ENCODE measurements at regions not wholly inside any gene's neighbourhood (a gene's known extent, or its start where the extent isn't known, plus 50 kb on each side); places are given as distances from the start of the nearest gene placed in this dataset.

DNA sequence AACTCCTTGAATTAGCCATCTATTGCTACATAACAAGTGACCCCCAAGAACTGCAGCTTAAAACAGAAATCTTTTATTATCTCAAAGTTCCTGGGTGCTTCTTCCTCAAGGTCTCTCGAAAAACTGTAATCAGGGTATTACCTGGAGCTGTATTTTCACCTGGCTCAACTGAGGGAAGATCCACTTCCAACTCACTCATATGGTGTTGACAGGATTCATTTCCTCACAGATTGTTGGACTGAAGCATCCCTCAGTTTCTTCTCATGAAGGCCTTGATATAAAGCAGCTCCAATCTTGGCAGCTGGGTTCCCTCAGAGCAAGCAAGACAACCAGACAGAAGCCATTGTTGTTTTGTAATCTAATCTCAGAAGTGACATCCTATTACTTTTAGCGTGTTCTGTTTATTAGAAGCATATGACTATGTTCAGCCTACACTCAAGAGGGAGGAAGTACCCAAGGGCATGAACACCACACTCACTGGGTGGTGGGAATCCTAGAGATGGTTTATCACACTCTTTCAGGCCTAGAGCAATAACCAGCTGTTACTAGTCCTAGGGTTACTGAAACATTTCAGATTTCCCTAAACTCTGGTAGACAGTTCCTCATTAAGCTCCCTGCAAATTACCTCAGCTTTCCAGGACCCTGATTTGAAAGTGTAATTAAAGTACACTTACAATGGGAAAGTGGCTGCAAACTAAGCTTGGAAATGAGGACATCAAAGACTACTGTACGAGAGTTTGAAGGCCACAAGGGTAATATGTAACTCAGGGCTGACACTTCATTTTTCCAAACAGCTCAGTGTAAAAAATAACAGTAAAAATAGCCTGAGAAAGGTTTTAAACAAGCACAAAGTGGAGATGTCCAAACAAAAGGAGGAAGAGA is 222.2 kb downstream of the SEC23A start:
- 0 to 36% methylated on average over 2 to 3 of the region's 3 CpGs for WGBS, 2 donors (ENCODE audit: low coverage in 1 of 2)
- Histone ChIP-seq H3K4me3 (no peak overlapping the region), H3K27me3 (no peaks in the 10 kb centered on the region), H3K4me1 (peaks cover 0 to 9% (median 0%) of the 10 kb centered on the region in 3 donors), H3K9me3 (no peaks in the 10 kb centered on the region), H3K27ac (no peak overlapping the region), H3K36me3 (no peaks in the 10 kb centered on the region)
- TF ChIP-seq POLR2A (IDR thresholded peaks at IDR 0.05) (no peak), EP300 (IDR thresholded peaks at IDR 0.05) (no peak), POLR2AphosphoS5 (IDR thresholded peaks at IDR 0.05) (no peak)
- TF ChIP-seq, protein P1, sequence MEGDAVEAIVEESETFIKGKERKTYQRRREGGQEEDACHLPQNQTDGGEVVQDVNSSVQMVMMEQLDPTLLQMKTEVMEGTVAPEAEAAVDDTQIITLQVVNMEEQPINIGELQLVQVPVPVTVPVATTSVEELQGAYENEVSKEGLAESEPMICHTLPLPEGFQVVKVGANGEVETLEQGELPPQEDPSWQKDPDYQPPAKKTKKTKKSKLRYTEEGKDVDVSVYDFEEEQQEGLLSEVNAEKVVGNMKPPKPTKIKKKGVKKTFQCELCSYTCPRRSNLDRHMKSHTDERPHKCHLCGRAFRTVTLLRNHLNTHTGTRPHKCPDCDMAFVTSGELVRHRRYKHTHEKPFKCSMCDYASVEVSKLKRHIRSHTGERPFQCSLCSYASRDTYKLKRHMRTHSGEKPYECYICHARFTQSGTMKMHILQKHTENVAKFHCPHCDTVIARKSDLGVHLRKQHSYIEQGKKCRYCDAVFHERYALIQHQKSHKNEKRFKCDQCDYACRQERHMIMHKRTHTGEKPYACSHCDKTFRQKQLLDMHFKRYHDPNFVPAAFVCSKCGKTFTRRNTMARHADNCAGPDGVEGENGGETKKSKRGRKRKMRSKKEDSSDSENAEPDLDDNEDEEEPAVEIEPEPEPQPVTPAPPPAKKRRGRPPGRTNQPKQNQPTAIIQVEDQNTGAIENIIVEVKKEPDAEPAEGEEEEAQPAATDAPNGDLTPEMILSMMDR (IDR thresholded peaks at IDR 0.05) = no peak
- no peak for ATAC-seq

DNA sequence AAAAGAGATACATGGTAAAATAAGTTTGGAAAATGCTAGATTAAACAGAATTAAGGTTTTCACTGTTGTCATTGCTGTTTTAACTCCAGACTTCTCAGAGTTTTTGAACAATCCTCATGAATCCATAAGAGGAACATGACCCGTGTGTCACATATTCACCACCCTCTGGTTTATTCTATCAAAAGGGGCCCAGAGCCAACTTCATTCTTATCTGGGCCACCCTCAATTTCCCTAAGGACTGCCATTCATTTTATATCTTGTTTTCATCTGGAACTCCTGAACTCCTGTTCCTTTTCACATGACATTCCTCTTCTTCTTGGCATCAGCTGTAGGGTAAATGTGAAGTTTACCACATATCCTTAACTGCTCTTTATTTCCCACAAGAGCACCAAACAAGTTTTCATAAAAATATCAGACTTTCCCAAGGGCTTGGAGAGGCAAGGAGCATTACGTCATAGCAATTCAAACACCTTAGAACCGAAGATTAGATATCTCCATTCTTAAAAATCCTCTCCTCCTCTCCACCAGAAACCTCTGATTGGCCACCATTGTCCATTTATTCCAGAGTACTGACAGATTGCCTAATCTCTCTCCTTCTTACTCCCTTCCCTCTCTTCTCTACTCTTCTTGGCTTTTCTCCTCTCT is 225.2 kb downstream of the SEC23A start:
- H3K27ac ChIP-seq = no peak overlapping the region
- TF ChIP-seq, protein P1 (IDR thresholded peaks at IDR 0.05) = no peak
- TF ChIP-seq EP300 (IDR thresholded peaks at IDR 0.05) = no peak
- no peak for TF ChIP-seq POLR2A (IDR thresholded peaks at IDR 0.05)
- no peak for TF ChIP-seq POLR2AphosphoS5 (IDR thresholded peaks at IDR 0.05)
- no peak overlapping the region for H3K4me3 ChIP-seq
- ATAC-seq = no peak
- H3K27me3 ChIP-seq = no peaks in the 10 kb centered on the region
- WGBS, 2 donors (ENCODE audit: low coverage in 1 of 2) = 70 to 93% methylated on average over 3 of the region's 3 CpGs
- no peaks in the 10 kb centered on the region for H3K36me3 ChIP-seq
- H3K4me1 ChIP-seq = peaks cover 0 to 9% (median 0%) of the 10 kb centered on the region in 3 donors
- H3K9me3 ChIP-seq = no peaks in the 10 kb centered on the region

DNA sequence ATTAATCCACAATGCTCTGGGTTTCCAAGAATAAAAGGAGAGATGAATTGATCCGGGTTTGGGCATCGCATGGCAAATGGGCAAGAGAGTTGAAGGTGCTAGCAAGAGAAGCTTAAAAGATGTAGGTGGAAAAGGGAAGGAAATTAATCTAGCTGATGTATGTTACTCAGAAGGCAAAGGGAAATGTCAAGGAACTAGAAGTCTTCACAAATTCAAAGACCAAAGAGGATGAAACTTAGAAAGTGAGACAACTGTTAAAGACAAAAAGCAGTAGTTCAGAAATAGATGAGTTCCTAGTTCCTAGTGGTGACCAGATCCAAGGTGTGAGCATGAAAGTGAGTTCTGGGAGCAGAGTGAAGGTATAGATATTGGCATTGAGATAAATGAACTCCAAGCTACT is 228.3 kb downstream of the SEC23A start:
- TF ChIP-seq POLR2A (IDR thresholded peaks at IDR 0.05) (no peak), EP300 (IDR thresholded peaks at IDR 0.05) (no peak), POLR2AphosphoS5 (IDR thresholded peaks at IDR 0.05) (no peak)
- TF ChIP-seq, protein P1 (IDR thresholded peaks at IDR 0.05) = no peak
- no peaks in the 10 kb centered on the region for H3K36me3 ChIP-seq
- 96% methylated on average over 2 of the region's 2 CpGs; no CpG with 5 or more reads in 1 of the 2 donors for WGBS, 2 donors (ENCODE audit: low coverage in 1 of 2)
- no peaks in the 10 kb centered on the region for H3K9me3 ChIP-seq
- H3K4me1 ChIP-seq = no peaks in the 10 kb centered on the region
- H3K4me3 ChIP-seq = no peak overlapping the region
- ATAC-seq = no peak
- H3K27me3 ChIP-seq = no peaks in the 10 kb centered on the region
- H3K27ac ChIP-seq = no peak overlapping the region

DNA sequence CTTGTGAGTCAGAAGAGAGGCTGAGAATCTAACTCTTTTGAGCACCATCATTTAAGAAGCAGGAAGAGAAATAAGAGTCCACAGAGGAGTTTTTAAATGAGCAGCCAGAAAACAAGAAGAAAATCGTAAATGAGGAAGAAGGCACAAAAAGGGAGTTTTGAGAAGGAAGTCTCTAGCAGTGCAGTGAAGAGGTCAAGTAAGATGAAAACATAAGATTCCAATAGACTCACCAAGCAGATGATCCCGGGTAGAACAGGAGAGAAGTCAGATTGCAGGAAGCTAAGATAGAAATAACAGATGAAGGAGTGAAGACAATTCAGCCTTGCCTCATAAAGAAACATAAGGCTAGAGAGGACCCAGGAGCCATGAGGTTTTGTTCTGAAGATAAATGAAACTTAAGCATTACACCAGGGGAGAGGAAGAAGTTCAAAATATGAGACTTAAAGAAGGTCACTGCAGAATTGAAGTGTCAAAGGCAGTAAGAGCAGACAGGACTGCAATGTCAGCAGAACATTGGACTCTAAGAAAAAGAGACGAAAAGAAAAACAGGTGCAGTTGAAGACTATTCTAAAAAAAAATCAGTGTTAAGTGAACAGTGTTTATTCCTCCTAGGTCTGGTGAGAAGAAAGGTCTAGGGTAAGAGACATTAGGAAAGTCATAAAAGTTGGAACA is 229.0 kb downstream of the SEC23A start:
- no peaks in the 10 kb centered on the region for H3K36me3 ChIP-seq
- no peaks in the 10 kb centered on the region for H3K4me1 ChIP-seq
- H3K9me3 ChIP-seq = no peaks in the 10 kb centered on the region
- 60 to 69% methylated on average over 2 to 3 of the region's 3 CpGs for WGBS, 2 donors (ENCODE audit: low coverage in 1 of 2)
- H3K27ac ChIP-seq = no peak overlapping the region
- H3K27me3 ChIP-seq = no peaks in the 10 kb centered on the region
- no peak overlapping the region for H3K4me3 ChIP-seq
- ATAC-seq = no peak
- TF ChIP-seq POLR2A (IDR thresholded peaks at IDR 0.05) (no peak), EP300 (IDR thresholded peaks at IDR 0.05) (no peak), POLR2AphosphoS5 (IDR thresholded peaks at IDR 0.05) (no peak)
- TF ChIP-seq, protein P1 (IDR thresholded peaks at IDR 0.05) = no peak

Data from gastroesophageal sphincter (tissue), 4 donors.